Activated T-cell treated with anti-CD3 and anti-CD28 coated beads, Interleukin-2, amount 50 U/mL, for 24 hours (primary cell): ENCODE measurements at regions not wholly inside any gene's neighbourhood (a gene's known extent, or its start where the extent isn't known, plus 50 kb on each side); places are given as distances from the start of the nearest gene placed in this dataset.
"Not testable (repeated sequence)": the region's sequence is repeated elsewhere in the genome, so short reads cannot be mapped to it uniquely, and the experiment has no call there.

Experiments
- DNase-seq: peaks from one replicate; pipeline ENCODE4 v3.0.0-alpha.2; 2020
- H3K27ac Mint-ChIP-seq: 2 replicates; pipeline ENCODE4 v1.8.0; 2020; ENCODE audit warnings: mild to moderate bottlenecking, mixed read lengths
- H3K27me3 Mint-ChIP-seq: 2 replicates; pipeline ENCODE4 v1.8.0; 2020; ENCODE audit warnings: mixed read lengths
- H3K36me3 Mint-ChIP-seq: 2 replicates; pipeline ENCODE4 v1.8.0; 2020; ENCODE audit warnings: low read depth, mixed read lengths
- H3K4me1 Mint-ChIP-seq: 2 replicates; pipeline ENCODE4 v1.8.0; 2020; ENCODE audit warnings: low read depth, mixed read lengths
- H3K4me3 Mint-ChIP-seq: 2 replicates; pipeline ENCODE4 v1.8.0; 2020; ENCODE audit warnings: mild to moderate bottlenecking, moderate library complexity, mixed read lengths
- H3K9me3 Mint-ChIP-seq: 2 replicates; pipeline ENCODE4 v1.8.0; 2020; ENCODE audit warnings: mixed read lengths

GRCh38 chr20:22684763-22685443 is 100.5 kb upstream of the FOXA2 start:
- Mint-ChIP-seq H3K4me3 (no peak overlapping the region), H3K27ac (no peak overlapping the region)
- DNase-seq: no peak

GRCh38 chr20:22686097-22686496 is 101.7 kb upstream of the FOXA2 start:
- Mint-ChIP-seq H3K4me3 (no peak overlapping the region), H3K4me1 (no peaks in the 10 kb centered on the region), H3K9me3 (no peaks in the 10 kb centered on the region), H3K27me3 (peaks cover 6% of the 10 kb centered on the region), H3K27ac (no peak overlapping the region), H3K36me3 (no peaks in the 10 kb centered on the region)
- no peak for DNase-seq

More at GRCh38 chr20:22684763-22685443, 100.5 kb upstream of the FOXA2 start:
- H3K4me1 Mint-ChIP-seq: no peaks in the 10 kb centered on the region
- H3K27me3 Mint-ChIP-seq: peaks cover 3% of the 10 kb centered on the region
- no peaks in the 10 kb centered on the region for H3K36me3 Mint-ChIP-seq
- no peaks in the 10 kb centered on the region for H3K9me3 Mint-ChIP-seq

GRCh38 chr20:22687676-22688349 is 103.4 kb upstream of the FOXA2 start:
- no peak overlapping the region for H3K27ac Mint-ChIP-seq
- no peaks in the 10 kb centered on the region for H3K4me1 Mint-ChIP-seq
- DNase-seq: no peak
- H3K9me3 Mint-ChIP-seq: no peaks in the 10 kb centered on the region
- H3K4me3 Mint-ChIP-seq: no peak overlapping the region
- H3K27me3 Mint-ChIP-seq: peaks cover 10% of the 10 kb centered on the region
- no peaks in the 10 kb centered on the region for H3K36me3 Mint-ChIP-seq

GRCh38 chr20:22688485-22688884 is 104.1 kb upstream of the FOXA2 start:
- Mint-ChIP-seq H3K27ac (no peak overlapping the region), H3K4me1 (no peaks in the 10 kb centered on the region), H3K36me3 (no peaks in the 10 kb centered on the region), H3K27me3 (peaks cover 10% of the 10 kb centered on the region), H3K4me3 (no peak overlapping the region), H3K9me3 (no peaks in the 10 kb centered on the region)
- DNase-seq: no peak

GRCh38 chr20:22689266-22689665 is 104.9 kb upstream of the FOXA2 start:
- Mint-ChIP-seq H3K27ac (no peak overlapping the region), H3K27me3 (peaks cover 10% of the 10 kb centered on the region), H3K36me3 (no peaks in the 10 kb centered on the region), H3K4me3 (no peak overlapping the region), H3K4me1 (no peaks in the 10 kb centered on the region), H3K9me3 (no peaks in the 10 kb centered on the region)
- no peak for DNase-seq

GRCh38 chr20:22690000-22690399 is 105.6 kb upstream of the FOXA2 start:
- Mint-ChIP-seq H3K27me3 (peaks cover 6% of the 10 kb centered on the region), H3K27ac (no peak overlapping the region), H3K9me3 (no peaks in the 10 kb centered on the region), H3K4me3 (no peak overlapping the region), H3K4me1 (no peaks in the 10 kb centered on the region), H3K36me3 (no peaks in the 10 kb centered on the region)
- DNase-seq: no peak

- H3K27ac Mint-ChIP-seq: no peak overlapping the region
- no peaks in the 10 kb centered on the region for H3K36me3 Mint-ChIP-seq
- DNase-seq: no peak
- peaks cover 6% of the 10 kb centered on the region for H3K27me3 Mint-ChIP-seq
- no peaks in the 10 kb centered on the region for H3K4me1 Mint-ChIP-seq
- H3K4me3 Mint-ChIP-seq: no peak overlapping the region
- H3K9me3 Mint-ChIP-seq: no peaks in the 10 kb centered on the region
Observed at GRCh38 chr20:22690616-22691179, 106.3 kb upstream of the FOXA2 start.

GRCh38 chr20:22691369-22692118 is 107.2 kb upstream of the FOXA2 start:
- DNase-seq: peak; percentile 59
- Mint-ChIP-seq H3K4me1 (no peaks in the 10 kb centered on the region), H3K27ac (no peak overlapping the region), H3K36me3 (no peaks in the 10 kb centered on the region), H3K4me3 (no peak overlapping the region), H3K27me3 (peaks cover 6% of the 10 kb centered on the region), H3K9me3 (no peaks in the 10 kb centered on the region)

GRCh38 chr20:22692119-22692475 is 107.7 kb upstream of the FOXA2 start:
- Mint-ChIP-seq H3K27me3 (peaks cover 6% of the 10 kb centered on the region), H3K4me3 (no peak overlapping the region), H3K4me1 (no peaks in the 10 kb centered on the region), H3K36me3 (no peaks in the 10 kb centered on the region), H3K9me3 (no peaks in the 10 kb centered on the region), H3K27ac (no peak overlapping the region)
- no peak for DNase-seq

GRCh38 chr20:22692620-22693019 is 108.2 kb upstream of the FOXA2 start:
- not testable (repeated sequence) for H3K27ac Mint-ChIP-seq, H3K9me3 Mint-ChIP-seq, DNase-seq, H3K27me3 Mint-ChIP-seq, H3K4me1 Mint-ChIP-seq, H3K36me3 Mint-ChIP-seq, H3K4me3 Mint-ChIP-seq

- no peak for DNase-seq
- no peaks in the 10 kb centered on the region for H3K4me1 Mint-ChIP-seq
- no peaks in the 10 kb centered on the region for H3K36me3 Mint-ChIP-seq
- H3K27me3 Mint-ChIP-seq: no peaks in the 10 kb centered on the region
- no peak overlapping the region for H3K4me3 Mint-ChIP-seq
- no peaks in the 10 kb centered on the region for H3K9me3 Mint-ChIP-seq
- no peak overlapping the region for H3K27ac Mint-ChIP-seq
Observed at GRCh38 chr20:22696759-22697158, 112.4 kb upstream of the FOXA2 start.

GRCh38 chr20:22698259-22698842 is 114.0 kb upstream of the FOXA2 start:
- H3K9me3 Mint-ChIP-seq: peaks cover 7% of the 10 kb centered on the region
- no peaks in the 10 kb centered on the region for H3K36me3 Mint-ChIP-seq
- H3K27me3 Mint-ChIP-seq: no peaks in the 10 kb centered on the region
- H3K27ac Mint-ChIP-seq: no peak overlapping the region
- DNase-seq: no peak
- no peaks in the 10 kb centered on the region for H3K4me1 Mint-ChIP-seq
- no peak overlapping the region for H3K4me3 Mint-ChIP-seq

GRCh38 chr20:22699396-22699795 is 115.0 kb upstream of the FOXA2 start:
- no peak for DNase-seq
- peaks cover 7% of the 10 kb centered on the region for H3K9me3 Mint-ChIP-seq
- no peaks in the 10 kb centered on the region for H3K4me1 Mint-ChIP-seq

GRCh38 chr20:22700367-22700766 is 116.0 kb upstream of the FOXA2 start:
- H3K4me1 Mint-ChIP-seq: no peaks in the 10 kb centered on the region
- H3K4me3 Mint-ChIP-seq: no peak overlapping the region
- DNase-seq: no peak
- no peaks in the 10 kb centered on the region for H3K27me3 Mint-ChIP-seq
- no peaks in the 10 kb centered on the region for H3K36me3 Mint-ChIP-seq
- H3K9me3 Mint-ChIP-seq: peaks cover 7% of the 10 kb centered on the region
- no peak overlapping the region for H3K27ac Mint-ChIP-seq

More at GRCh38 chr20:22699396-22699795, 115.0 kb upstream of the FOXA2 start:
- Mint-ChIP-seq H3K27me3 (no peaks in the 10 kb centered on the region), H3K27ac (no peak overlapping the region), H3K4me3 (no peak overlapping the region), H3K36me3 (no peaks in the 10 kb centered on the region)
